MM.1S (cell line): ENCODE measurements at regions not wholly inside any gene's neighbourhood (a gene's known extent, or its start where the extent isn't known, plus 50 kb on each side); places are given as distances from the start of the nearest gene placed in this dataset.

Experiments used
- DNase-seq: peaks from one replicate; pipeline ENCODE4 v3.0.0-alpha.2; 2015
- H2AFZ ChIP-seq: fragments of 300-600 bp; sonication (generic); 2 replicates; pipeline ENCODE4 v1.6.0; 2016; ENCODE audit warnings: antibody characterized with exemption, low read length
- H3F3A ChIP-seq: fragments of 300-600 bp; sonication (generic); 2 replicates; pipeline ENCODE4 v1.6.1; 2016; ENCODE audit warnings: mild to moderate bottlenecking, antibody characterized with exemption, low read length, moderate library complexity, mixed read lengths; ENCODE audit not compliant: insufficient read depth
- H3K27ac ChIP-seq: fragments of 300-600 bp; sonication (generic); 2 replicates; pipeline ENCODE4 v1.5.1; 2016; ENCODE audit warnings: mild to moderate bottlenecking, low read length
- H3K27me3 ChIP-seq: fragments of 300-600 bp; sonication (generic); replicated peaks from 2 replicates; pipeline ENCODE4 v1.6.0; 2016; ENCODE audit warnings: low read length; ENCODE audit not compliant: insufficient read depth
- H3K36me3 ChIP-seq: fragments of 300-600 bp; sonication (generic); replicated peaks from 2 replicates; pipeline ENCODE4 v1.6.1; 2016; ENCODE audit warnings: mild to moderate bottlenecking, low read length, mixed read lengths; ENCODE audit not compliant: insufficient read depth
- H3K4me1 ChIP-seq: fragments of 300-600 bp; sonication (generic); 2 replicates; pipeline ENCODE4 v1.6.1; 2016; ENCODE audit warnings: low read length, mixed read lengths
- H3K4me2 ChIP-seq: fragments of 300-600 bp; sonication (generic); 2 replicates; pipeline ENCODE4 v1.6.0; 2016; ENCODE audit warnings: low read depth, low read length
- H3K4me3 ChIP-seq: fragments of 300-600 bp; sonication (generic); 2 replicates; pipeline ENCODE4 v1.5.1; 2016; ENCODE audit warnings: low read length, mixed read lengths
- H3K79me2 ChIP-seq: fragments of 300-600 bp; sonication (generic); 2 replicates; pipeline ENCODE4 v1.6.1; 2016; ENCODE audit warnings: mixed run types, low read length, mixed read lengths
- H3K9ac ChIP-seq: fragments of 300-600 bp; sonication (generic); 2 replicates; pipeline ENCODE4 v1.6.1; 2016; ENCODE audit warnings: low read length, mixed read lengths
- H3K9me2 ChIP-seq: fragments of 300-600 bp; sonication (generic); replicated peaks from 2 replicates; pipeline ENCODE4 v1.6.1; 2016; ENCODE audit warnings: mild to moderate bottlenecking, low read length, mixed read lengths; ENCODE audit not compliant: insufficient read depth
- H3K9me3 ChIP-seq: fragments of 300-600 bp; sonication (generic); replicated peaks from 2 replicates; pipeline ENCODE4 v1.6.1; 2016; ENCODE audit warnings: mild to moderate bottlenecking, low read length, mixed read lengths; ENCODE audit not compliant: insufficient read depth
- H4K20me1 ChIP-seq: fragments of 300-600 bp; sonication (generic); 2 replicates; pipeline ENCODE4 v1.6.1; 2016; ENCODE audit warnings: mild to moderate bottlenecking, low read length, moderate library complexity, mixed read lengths; ENCODE audit not compliant: insufficient read depth
- CTCF ChIP-seq: fragments of 300-600 bp; sonication (generic); IDR thresholded peaks from 2 replicates; pipeline ENCODE4 v1.5.1; 2016; ENCODE audit warnings: antibody characterized with exemption, low read length, mixed read lengths
- EZH2 ChIP-seq: fragments of 300-600 bp; sonication (generic); optimal IDR thresholded peaks from 2 replicates; pipeline ENCODE3; 2017; ENCODE audit warnings: low read depth, mild to moderate bottlenecking, antibody characterized with exemption, low read length, mixed read lengths
- EZH2phosphoT487 ChIP-seq: fragments of 300-600 bp; sonication (generic); IDR thresholded peaks from 2 replicates; pipeline ENCODE4 v1.6.1; 2018; ENCODE audit warnings: antibody characterized with exemption, low read length

DNA sequence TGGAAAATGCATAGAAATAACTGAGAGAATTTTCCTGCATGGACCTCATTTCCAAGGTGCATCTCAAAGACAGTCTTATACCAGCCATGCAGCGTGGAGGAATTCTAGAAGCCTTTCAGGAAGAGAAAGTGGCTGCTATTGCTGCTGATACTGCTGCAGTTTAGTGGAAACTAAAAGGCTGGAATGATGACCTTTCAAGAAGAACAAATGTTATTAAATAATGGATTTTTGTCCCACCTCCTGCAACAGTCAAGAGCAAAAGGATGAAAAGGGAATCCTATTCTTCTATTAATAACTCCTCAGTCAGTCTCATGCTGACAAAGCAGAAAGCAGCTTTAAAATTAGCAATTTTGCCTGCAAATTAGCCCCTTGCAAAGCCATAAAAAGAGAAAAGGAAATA, 68.2 kb upstream of the C1orf87 start:
- no peaks in the 10 kb centered on the region for H3K4me1 ChIP-seq
- no peak for TF ChIP-seq CTCF
- no peak for TF ChIP-seq EZH2
- no peak for TF ChIP-seq EZH2phosphoT487
- H3K9ac ChIP-seq = no peak overlapping the region

DNA sequence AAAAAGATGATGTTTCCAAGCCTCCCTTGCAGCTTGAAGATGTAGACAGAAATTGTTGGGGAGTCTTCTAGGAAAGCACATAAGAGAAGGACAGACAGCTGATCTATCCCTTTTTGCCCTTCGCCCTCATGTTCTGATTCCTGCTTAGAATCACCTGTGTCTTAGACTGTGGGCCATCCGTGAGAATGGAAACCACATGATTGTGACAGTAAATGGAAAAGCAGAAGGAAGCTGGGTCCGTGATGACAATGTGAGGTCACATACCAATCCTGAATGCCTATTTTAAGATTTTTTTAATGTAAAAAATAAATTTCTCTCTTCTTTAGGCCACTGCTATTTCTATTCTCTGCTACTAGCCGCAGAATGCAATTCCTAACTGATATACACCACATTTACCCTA, 67.7 kb upstream of the C1orf87 start:
- no peak for TF ChIP-seq CTCF
- TF ChIP-seq EZH2 = no peak
- no peak for TF ChIP-seq EZH2phosphoT487
- Histone ChIP-seq H3K27ac (no peak overlapping the region), H3K27me3 (no peaks in the 10 kb centered on the region), H3K9ac (no peak overlapping the region), H3F3A (no peaks in the 10 kb centered on the region), H3K4me1 (no peaks in the 10 kb centered on the region), H3K79me2 (no peaks in the 10 kb centered on the region), H3K4me2 (no peak overlapping the region), H3K9me2 (no peaks in the 10 kb centered on the region), H3K4me3 (no peak overlapping the region), H2AFZ (no peak overlapping the region), H4K20me1 (no peaks in the 10 kb centered on the region), H3K9me3 (no peaks in the 10 kb centered on the region), H3K36me3 (no peaks in the 10 kb centered on the region)
- no peak for DNase-seq

More for the DNA sequence above, 68.2 kb upstream of the C1orf87 start:
- H3K9me2 ChIP-seq = no peaks in the 10 kb centered on the region
- H3F3A ChIP-seq = no peaks in the 10 kb centered on the region
- no peak overlapping the region for H3K4me2 ChIP-seq
- no peaks in the 10 kb centered on the region for H3K9me3 ChIP-seq
- H3K4me3 ChIP-seq = no peak overlapping the region
- no peaks in the 10 kb centered on the region for H3K79me2 ChIP-seq
- H3K36me3 ChIP-seq = no peaks in the 10 kb centered on the region
- DNase-seq = no peak
- no peaks in the 10 kb centered on the region for H4K20me1 ChIP-seq
- H2AFZ ChIP-seq = no peak overlapping the region
- H3K27ac ChIP-seq = no peak overlapping the region
- H3K27me3 ChIP-seq = no peaks in the 10 kb centered on the region

GRCh38 chr1:60137406-60137805, 63.8 kb upstream of the C1orf87 start:
- Histone ChIP-seq H2AFZ (no peak overlapping the region), H3K79me2 (no peaks in the 10 kb centered on the region), H3K4me3 (no peak overlapping the region), H3K36me3 (no peaks in the 10 kb centered on the region), H3K27ac (no peak overlapping the region), H4K20me1 (no peaks in the 10 kb centered on the region), H3F3A (no peaks in the 10 kb centered on the region), H3K9me3 (no peaks in the 10 kb centered on the region), H3K4me2 (no peak overlapping the region), H3K4me1 (no peaks in the 10 kb centered on the region), H3K9ac (no peak overlapping the region), H3K9me2 (no peaks in the 10 kb centered on the region), H3K27me3 (no peaks in the 10 kb centered on the region)
- no peak for TF ChIP-seq EZH2phosphoT487
- no peak for TF ChIP-seq CTCF
- TF ChIP-seq EZH2 = no peak
- DNase-seq = no peak
